ENCODE measurements at regions not wholly inside any gene's neighbourhood (a gene's known extent, or its start where the extent isn't known, plus 50 kb on each side); places are given as distances from the start of the nearest gene placed in this dataset.

DNA sequence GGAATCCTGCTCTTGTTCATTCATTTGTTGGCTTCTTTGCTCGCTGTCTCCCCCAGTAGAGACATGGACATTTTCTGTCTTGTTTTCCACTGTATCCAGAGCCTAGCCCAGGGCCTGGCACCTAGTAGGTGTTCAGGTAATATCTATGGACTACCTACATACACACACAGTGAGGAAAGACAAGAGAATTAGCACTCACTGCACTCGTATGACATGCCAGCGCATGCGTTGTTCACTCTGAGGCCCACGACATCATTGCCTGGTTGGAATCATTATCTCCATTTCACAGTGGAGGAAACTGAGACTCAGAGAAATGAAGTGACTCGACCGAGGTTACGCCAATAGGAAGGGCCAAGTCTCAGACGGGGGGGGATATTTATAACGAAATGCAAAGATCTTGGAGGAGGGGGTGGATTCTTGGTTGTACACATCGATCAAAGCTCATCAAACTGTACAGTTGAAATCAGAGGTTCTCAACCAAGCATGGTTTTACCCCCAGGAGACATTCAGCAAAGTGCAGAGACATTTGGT lies 140.1 kb upstream of the PTPN1 start:
- TF ChIP-seq CTCF (conservative IDR thresholded peaks at IDR 0.05) (no peak), EZH2 (IDR thresholded peaks at IDR 0.05; ENCODE audit: low read depth) (no peak)

Measured in PC-9 (cell line).